SH-SY5Y (cell line): ENCODE measurements at regions not wholly inside any gene's neighbourhood (a gene's known extent, or its start where the extent isn't known, plus 50 kb on each side); places are given as distances from the start of the nearest gene placed in this dataset.

Experiments used
- GATA2 ChIP-seq: IDR thresholded peaks from 2 replicates; pipeline ENCODE4 v1.6.1; 2011; ENCODE audit warnings: mild to moderate bottlenecking, low read depth, low read length
- GATA3 ChIP-seq: IDR thresholded peaks from 2 replicates; pipeline ENCODE4 v1.6.1; 2011; ENCODE audit warnings: low read depth, mild to moderate bottlenecking, low read length, moderate library complexity

GRCh38 chr11:119863236-119863635 lies 134.2 kb upstream of the NECTIN1 start:
- no peak for TF ChIP-seq GATA2
- TF ChIP-seq GATA3, result no peak
